ENCODE measurements at regions not wholly inside any gene's neighbourhood (a gene's known extent, or its start where the extent isn't known, plus 50 kb on each side); places are given as distances from the start of the nearest gene placed in this dataset.

GRCh38 chr13:76751278-76751677 is 134.9 kb downstream of the KCTD12 start:
- no peak overlapping the region for H3K4me3 ChIP-seq
- intact Hi-C loops (cut with DNase I): no loop called here
- H3K27me3 ChIP-seq: no peaks in the 10 kb centered on the region
- no peaks in the 10 kb centered on the region for H3K9me3 ChIP-seq
- TF ChIP-seq POLR2A (IDR thresholded peaks at IDR 0.05; ENCODE audit: low read depth) (no peak), POLR2AphosphoS5 (IDR thresholded peaks at IDR 0.05) (no peak), EP300 (IDR thresholded peaks at IDR 0.05) (no peak), CTCF (IDR thresholded peaks at IDR 0.05) (no peak)
- H3K36me3 ChIP-seq: no peaks in the 10 kb centered on the region
- WGBS: 93% methylated on average over 3 of the region's 3 CpGs
- no peak for DNase-seq (ENCODE audit: extremely low spot score)
- H3K4me1 ChIP-seq: peaks cover 0 to 6% (median 4%) of the 10 kb centered on the region in 4 donors
- H3K27ac ChIP-seq (replicated peaks in 1 of 4): no peak overlapping the region

GRCh38 chr13:76750126-76750525 is 136.1 kb downstream of the KCTD12 start:
- Histone ChIP-seq H3K9me3 (no peaks in the 10 kb centered on the region), H3K27me3 (no peaks in the 10 kb centered on the region), H3K4me3 (no peak overlapping the region), H3K36me3 (no peaks in the 10 kb centered on the region), H3K27ac (replicated peaks in 1 of 4) (no peak overlapping the region), H3K4me1 (peaks cover 0 to 6% (median 3%) of the 10 kb centered on the region in 4 donors)
- intact Hi-C loops (cut with DNase I): no loop called here
- no peak for DNase-seq (ENCODE audit: extremely low spot score)
- TF ChIP-seq POLR2AphosphoS5 (IDR thresholded peaks at IDR 0.05): no peak
- no peak for TF ChIP-seq CTCF (IDR thresholded peaks at IDR 0.05)
- TF ChIP-seq POLR2A (IDR thresholded peaks at IDR 0.05; ENCODE audit: low read depth): no peak
- no peak for TF ChIP-seq EP300 (IDR thresholded peaks at IDR 0.05)

GRCh38 chr13:76745261-76746200 is 140.7 kb downstream of the KCTD12 start:
- Histone ChIP-seq H3K4me1 (no peaks in the 10 kb centered on the region), H3K27me3 (no peaks in the 10 kb centered on the region), H3K36me3 (no peaks in the 10 kb centered on the region), H3K4me3 (no peak overlapping the region), H3K9me3 (peaks cover 0 to 9% (median 6%) of the 10 kb centered on the region in 4 donors), H3K27ac (replicated peaks in 1 of 4) (no peak overlapping the region)
- intact Hi-C loops (cut with DNase I): no loop called here
- no peak for DNase-seq (ENCODE audit: extremely low spot score)
- 66% methylated on average over 3 of the region's 3 CpGs for WGBS
- TF ChIP-seq POLR2AphosphoS5 (IDR thresholded peaks at IDR 0.05) (no peak), POLR2A (IDR thresholded peaks at IDR 0.05; ENCODE audit: low read depth) (no peak), CTCF (IDR thresholded peaks at IDR 0.05) (no peak), EP300 (IDR thresholded peaks at IDR 0.05) (no peak)

- TF ChIP-seq POLR2AphosphoS5 (IDR thresholded peaks at IDR 0.05) (no peak), EP300 (IDR thresholded peaks at IDR 0.05) (no peak), POLR2A (IDR thresholded peaks at IDR 0.05; ENCODE audit: low read depth) (no peak), CTCF (IDR thresholded peaks at IDR 0.05) (no peak)
- DNase-seq (ENCODE audit: extremely low spot score): no peak
- Histone ChIP-seq H3K27ac (replicated peaks in 1 of 4) (no peak overlapping the region), H3K4me1 (no peaks in the 10 kb centered on the region), H3K27me3 (no peaks in the 10 kb centered on the region), H3K9me3 (peaks cover 0 to 9% (median 6%) of the 10 kb centered on the region in 4 donors), H3K4me3 (no peak overlapping the region), H3K36me3 (no peaks in the 10 kb centered on the region)
- 83% methylated on average over 1 of the region's 1 CpG for WGBS
- intact Hi-C loops (cut with DNase I): no loop called here
Observed at GRCh38 chr13:76741624-76742023, 144.6 kb downstream of the KCTD12 start.
